ENCODE measurements at regions not wholly inside any gene's neighbourhood (a gene's known extent, or its start where the extent isn't known, plus 50 kb on each side); places are given as distances from the start of the nearest gene placed in this dataset.

- DNase-seq (ENCODE audit: low read depth), result peak; percentile 46
- TF ChIP-seq CTCF (IDR thresholded peaks at IDR 0.05; ENCODE audit: insufficient read depth, low read depth, low read length, missing control alignments), result peak; percentile 65
- no peak overlapping the region for H3K4me3 ChIP-seq (ENCODE audit: low read length)
Observed at GRCh38 chr4:79042079-79042674, 102.9 kb upstream of the PAQR3 start.

- TF ChIP-seq CTCF (IDR thresholded peaks at IDR 0.05; ENCODE audit: insufficient read depth, low read depth, low read length, missing control alignments), result no peak
- no peak for DNase-seq (ENCODE audit: low read depth)
- H3K4me3 ChIP-seq (ENCODE audit: low read length), result no peak overlapping the region
Observed at GRCh38 chr4:79034544-79034943, 95.3 kb upstream of the PAQR3 start.

GRCh38 chr4:79030973-79031372 lies 91.7 kb upstream of the PAQR3 start:
- no peak overlapping the region for H3K4me3 ChIP-seq (ENCODE audit: low read length)
- no peak for TF ChIP-seq CTCF (IDR thresholded peaks at IDR 0.05; ENCODE audit: insufficient read depth, low read depth, low read length, missing control alignments)

GRCh38 chr4:79027656-79028055 lies 88.4 kb upstream of the PAQR3 start:
- no peak for TF ChIP-seq CTCF (IDR thresholded peaks at IDR 0.05; ENCODE audit: insufficient read depth, low read depth, low read length, missing control alignments)

More at GRCh38 chr4:79030973-79031372, 91.7 kb upstream of the PAQR3 start:
- DNase-seq (ENCODE audit: low read depth), result no peak

GRCh38 chr4:79025170-79025569 lies 85.9 kb upstream of the PAQR3 start:
- H3K4me3 ChIP-seq (ENCODE audit: low read length), result no peak overlapping the region
- no peak for TF ChIP-seq CTCF (IDR thresholded peaks at IDR 0.05; ENCODE audit: insufficient read depth, low read depth, low read length, missing control alignments)
- peak; percentile 2 for DNase-seq (ENCODE audit: low read depth)

More at GRCh38 chr4:79027656-79028055, 88.4 kb upstream of the PAQR3 start:
- DNase-seq (ENCODE audit: low read depth), result no peak
- no peak overlapping the region for H3K4me3 ChIP-seq (ENCODE audit: low read length)

GRCh38 chr4:79023799-79024770 lies 84.8 kb upstream of the PAQR3 start:
- H3K4me3 ChIP-seq (ENCODE audit: low read length), result no peak overlapping the region
- no peak for DNase-seq (ENCODE audit: low read depth)
- TF ChIP-seq CTCF (IDR thresholded peaks at IDR 0.05; ENCODE audit: insufficient read depth, low read depth, low read length, missing control alignments), result no peak

Measured in epithelial cell of esophagus (primary cell).